ENCODE measurements at regions not wholly inside any gene's neighbourhood (a gene's known extent, or its start where the extent isn't known, plus 50 kb on each side); places are given as distances from the start of the nearest gene placed in this dataset.

- ATAC-seq (peak; percentile 88), DNase-seq (no peak)
- Histone ChIP-seq H3K4me1 (no peaks in the 10 kb centered on the region), H3K27me3 (peaks cover 0 to 20% of the 10 kb centered on the region in 2 donors), H3K9me3 (no peaks in the 10 kb centered on the region), H3K36me3 (no peaks in the 10 kb centered on the region), H3K27ac (no peak overlapping the region), H3K4me3 (no peak overlapping the region)
- intact Hi-C loops (cut with DNase I) = no loop called here
- TF ChIP-seq CTCF (IDR thresholded peaks at IDR 0.05) = no peak
Observed at GRCh38 chr9:135204177-135204576, 116.7 kb downstream of the OLFM1 start.

DNA sequence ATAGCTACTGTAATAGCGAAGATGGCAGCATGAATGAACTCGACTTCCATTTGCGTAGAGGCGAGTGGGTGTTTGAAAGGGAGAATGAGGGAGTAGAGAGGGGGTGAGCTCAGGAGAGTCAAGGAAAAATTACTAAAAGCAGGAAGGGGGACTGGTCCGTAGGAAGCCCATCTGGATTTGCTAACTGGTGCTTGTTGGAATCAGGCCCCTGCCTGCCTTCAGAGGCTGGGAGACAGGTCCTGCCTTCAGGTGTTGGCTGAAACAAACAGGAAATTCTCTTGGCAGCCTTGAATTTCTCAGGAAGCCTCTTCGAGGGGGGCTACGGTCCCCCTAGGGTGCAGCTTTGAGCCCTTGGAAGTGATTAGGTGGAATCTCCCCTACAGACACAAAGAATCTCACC lies 121.7 kb downstream of the OLFM1 start:
- no peak for TF ChIP-seq CTCF (IDR thresholded peaks at IDR 0.05)
- intact Hi-C loops (cut with DNase I) = no loop called here
- ATAC-seq = no peak

GRCh38 chr9:135209852-135210251 lies 122.4 kb downstream of the OLFM1 start:
- TF ChIP-seq CTCF (IDR thresholded peaks at IDR 0.05) = no peak
- Histone ChIP-seq H3K9me3 (peaks cover 0 to 15% of the 10 kb centered on the region in 2 donors), H3K4me1 (no peaks in the 10 kb centered on the region), H3K4me3 (no peak overlapping the region), H3K36me3 (no peaks in the 10 kb centered on the region), H3K27me3 (peaks cover 0 to 18% of the 10 kb centered on the region in 2 donors), H3K27ac (no peak overlapping the region)
- intact Hi-C loops (cut with DNase I) = no loop called here
- peak; percentile 74 for ATAC-seq
- DNase-seq = no peak

More for the DNA sequence above, 121.7 kb downstream of the OLFM1 start:
- Histone ChIP-seq H3K9me3 (peaks cover 0 to 15% of the 10 kb centered on the region in 2 donors), H3K4me3 (no peak overlapping the region), H3K36me3 (no peaks in the 10 kb centered on the region), H3K4me1 (no peaks in the 10 kb centered on the region), H3K27ac (no peak overlapping the region), H3K27me3 (peaks cover 0 to 11% of the 10 kb centered on the region in 2 donors)
- DNase-seq = no peak

- peaks cover 0 to 6% of the 10 kb centered on the region in 2 donors for H3K4me1 ChIP-seq
- peak in 1 of 4 donors; percentile 7 for DNase-seq
- no peak for TF ChIP-seq CTCF (IDR thresholded peaks at IDR 0.05)
- peaks cover 0 to 29% of the 10 kb centered on the region in 2 donors for H3K27me3 ChIP-seq
- H3K27ac ChIP-seq = no peak overlapping the region
- H3K36me3 ChIP-seq = no peaks in the 10 kb centered on the region
- H3K9me3 ChIP-seq = peaks cover 0 to 15% of the 10 kb centered on the region in 2 donors
- intact Hi-C loops (cut with DNase I) = no loop called here
- ATAC-seq = no peak
- no peak overlapping the region for H3K4me3 ChIP-seq
Observed at GRCh38 chr9:135210676-135211523, 123.4 kb downstream of the OLFM1 start.

DNA sequence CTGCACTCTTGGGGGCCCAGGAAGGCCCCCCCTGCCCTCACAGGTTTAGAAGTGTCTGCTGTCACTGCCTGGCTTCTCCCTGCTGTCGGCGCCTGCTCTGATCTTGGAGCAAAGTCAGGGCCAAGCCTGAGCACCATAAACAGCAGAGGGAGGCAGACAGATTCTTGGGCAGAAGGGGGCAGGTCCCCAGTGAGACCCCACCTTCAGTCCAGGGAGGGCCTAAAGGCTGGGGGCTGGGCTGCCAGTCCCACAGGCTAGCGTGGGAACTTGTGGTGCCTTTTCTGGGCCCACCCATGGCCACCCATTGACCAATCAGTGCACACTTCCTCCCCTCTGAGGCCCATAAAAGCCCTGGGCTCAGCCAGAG lies 124.0 kb downstream of the OLFM1 start:
- peaks cover 0 to 6% of the 10 kb centered on the region in 2 donors for H3K4me1 ChIP-seq

More for the DNA sequence above, 124.0 kb downstream of the OLFM1 start:
- Histone ChIP-seq H3K9me3 (peaks cover 0 to 15% of the 10 kb centered on the region in 2 donors), H3K4me3 (no peak overlapping the region), H3K27me3 (peaks cover 0 to 29% of the 10 kb centered on the region in 2 donors), H3K27ac (no peak overlapping the region), H3K36me3 (no peaks in the 10 kb centered on the region)
- intact Hi-C loops (cut with DNase I) = no loop called here
- DNase-seq (peak in 1 of 4 donors; percentile 39), ATAC-seq (no peak)
- TF ChIP-seq CTCF (IDR thresholded peaks at IDR 0.05) = no peak
